DMS153 (cell line): ENCODE measurements at regions not wholly inside any gene's neighbourhood (a gene's known extent, or its start where the extent isn't known, plus 50 kb on each side); places are given as distances from the start of the nearest gene placed in this dataset.
A peak's percentile ranks its signal among the peaks of the same experiment; 100 is the strongest.
"Not testable (repeated sequence)": the region's sequence is repeated elsewhere in the genome, so short reads cannot be mapped to it uniquely, and the experiment has no call there.

Source experiments
- DNase-seq: peaks from one replicate; lab custom pipeline; 2025; lab: John Stamatoyannopoulos, UW

DNA sequence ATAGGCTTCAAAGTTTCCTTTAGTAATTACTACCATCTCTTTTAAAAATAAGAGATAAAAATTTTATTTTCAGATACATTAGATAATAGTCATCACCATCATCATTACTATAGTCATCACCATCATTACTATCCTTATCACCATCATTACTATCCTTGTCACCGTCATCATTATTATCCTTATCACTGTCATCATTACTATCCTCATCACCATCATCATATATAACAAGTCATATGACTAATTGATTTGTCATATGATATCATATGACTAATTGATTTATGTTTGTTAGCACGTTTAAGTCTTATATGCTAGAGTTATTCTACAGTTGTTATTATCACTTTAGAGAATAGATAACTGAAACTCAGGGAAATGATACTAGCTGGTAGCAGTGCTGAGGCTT, 382.1 kb upstream of the CDH18 start:
- no peak for DNase-seq

DNA sequence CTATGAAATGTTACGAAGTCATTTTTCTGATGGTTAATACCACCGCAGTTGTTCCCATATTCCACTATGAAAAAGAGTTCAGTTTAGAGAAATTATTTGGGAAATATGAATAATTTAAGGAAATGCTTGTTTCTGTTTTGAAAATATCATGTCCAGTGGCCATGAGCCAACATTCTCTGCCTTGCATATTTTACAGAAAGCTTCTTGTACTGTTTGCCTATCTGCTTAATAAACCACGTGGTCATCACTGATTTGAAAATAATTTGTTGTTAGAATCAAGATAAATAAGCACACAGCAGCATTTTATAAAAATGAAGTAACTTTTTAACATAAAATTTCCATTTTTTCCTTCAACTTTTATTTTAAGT, 381.5 kb upstream of the CDH18 start:
- DNase-seq, result no peak

DNA sequence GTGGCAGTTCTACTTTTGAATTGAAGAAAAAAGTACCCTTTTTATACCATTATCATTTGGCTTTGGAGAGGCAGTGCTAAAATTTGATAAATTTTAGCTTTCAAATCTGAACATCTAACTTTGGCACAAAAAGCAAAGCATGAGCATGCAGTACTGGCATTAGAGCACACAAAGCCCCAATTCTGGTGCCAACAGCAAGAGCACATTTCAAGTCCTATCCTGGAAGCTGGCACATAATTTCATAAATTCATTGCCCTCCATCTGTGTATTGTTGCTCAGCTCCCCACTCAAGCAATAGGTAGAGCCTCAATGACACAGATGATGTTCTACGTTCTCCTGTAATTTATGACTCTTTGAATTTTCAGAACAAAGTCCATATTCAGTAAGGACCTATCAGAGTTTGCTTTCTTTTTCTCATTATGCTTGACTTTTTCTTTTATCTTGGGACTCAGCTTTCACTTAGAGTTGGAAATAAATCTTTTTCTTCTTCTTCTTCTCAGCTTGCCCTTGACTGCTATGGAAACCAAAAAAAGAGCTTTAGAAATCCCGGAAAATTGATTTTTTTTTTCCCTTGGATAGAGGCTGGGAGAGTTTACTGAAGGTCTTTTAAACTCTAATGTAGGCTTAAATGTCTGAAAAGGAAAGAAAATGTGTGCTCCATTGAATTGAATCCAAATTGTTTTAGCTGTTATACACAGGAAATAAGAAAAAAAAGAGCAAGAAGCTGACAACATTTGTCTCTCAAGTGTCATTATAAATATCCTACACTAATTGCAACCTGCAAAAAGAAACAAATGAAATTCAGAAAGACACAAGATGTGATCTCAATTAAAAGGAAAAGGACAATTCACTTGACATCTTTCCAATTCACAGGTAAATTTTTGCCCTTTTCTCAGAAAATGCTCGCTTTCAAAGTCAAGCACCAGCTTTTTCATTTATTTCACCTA, 380.8 kb upstream of the CDH18 start:
- DNase-seq, result no peak

DNA sequence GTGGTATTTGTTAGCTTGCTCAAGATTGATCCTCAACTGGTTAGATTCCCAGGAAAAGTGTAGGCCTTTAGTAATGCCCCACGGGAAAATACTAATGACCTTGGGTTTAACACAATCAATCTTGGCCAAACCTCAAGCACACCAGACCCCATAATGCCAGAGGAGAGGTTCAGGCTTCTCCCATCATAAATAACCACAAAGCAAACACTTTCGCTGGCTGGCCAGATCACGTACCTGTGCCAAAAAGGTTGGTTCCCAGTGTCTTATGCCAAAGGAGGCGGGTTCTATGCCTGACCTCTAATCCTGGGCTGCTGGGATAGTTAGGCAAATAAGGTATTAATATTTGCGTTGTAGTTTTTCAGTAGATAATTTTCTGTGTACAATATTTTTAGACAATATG, 379.2 kb upstream of the CDH18 start:
- DNase-seq, result peak; percentile 34

DNA sequence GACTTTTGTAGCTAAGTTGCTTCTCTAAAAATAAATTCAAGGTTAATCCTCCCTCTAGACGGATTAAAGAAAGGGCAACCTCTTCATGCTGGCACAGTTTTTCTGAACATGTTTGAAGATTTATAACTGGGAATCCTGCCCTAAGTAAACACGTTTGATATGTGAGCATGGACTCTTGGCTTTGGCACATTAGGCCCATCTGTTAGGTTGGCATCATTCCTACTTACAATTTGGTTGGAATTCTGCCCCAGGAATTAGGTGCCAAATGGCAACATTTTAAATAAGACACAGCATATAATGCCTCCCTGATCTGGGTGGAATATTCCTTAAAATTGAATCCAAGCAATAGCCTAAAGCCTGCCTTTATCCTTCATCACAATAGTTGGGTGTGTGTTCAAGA, 372.3 kb upstream of the CDH18 start:
- DNase-seq, result no peak

DNA sequence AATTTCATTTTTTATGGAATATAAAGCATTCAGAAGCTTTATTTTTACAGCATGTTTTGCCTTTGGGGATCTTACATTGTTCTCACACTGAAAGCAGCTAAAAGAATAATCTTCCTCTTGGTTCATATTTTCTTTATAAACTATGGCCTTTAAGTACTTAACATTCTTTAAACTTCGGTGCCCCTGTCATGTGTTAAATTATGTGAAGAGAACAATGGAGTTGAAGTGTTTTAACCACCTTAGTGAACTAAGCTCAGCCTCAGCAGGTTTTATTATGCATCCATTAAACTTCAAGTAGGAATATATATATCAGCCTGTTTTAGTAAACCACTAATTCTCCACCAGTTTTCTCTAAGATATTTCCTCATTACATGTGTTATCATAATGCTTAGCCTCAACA, 371.4 kb upstream of the CDH18 start:
- DNase-seq, result no peak

DNA sequence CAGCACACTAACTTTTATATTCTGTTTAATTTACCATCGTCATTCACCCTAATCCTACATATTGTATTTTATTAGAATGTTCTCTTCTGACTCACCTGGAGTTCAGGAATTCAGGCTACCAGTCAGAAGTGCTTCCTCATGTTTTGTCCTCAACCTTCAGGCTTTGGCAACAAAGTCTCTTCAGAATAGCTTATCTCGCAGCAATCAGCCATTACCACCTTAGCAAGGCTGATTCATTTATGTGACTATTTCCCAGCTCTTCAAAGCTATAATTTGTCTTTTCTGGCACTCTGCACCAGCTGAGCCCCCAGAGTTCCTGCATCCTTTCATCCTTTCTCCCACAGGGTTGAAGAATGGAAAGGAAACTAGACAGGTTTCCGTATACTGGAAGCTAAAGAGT, 365.5 kb upstream of the CDH18 start:
- no peak for DNase-seq

DNA sequence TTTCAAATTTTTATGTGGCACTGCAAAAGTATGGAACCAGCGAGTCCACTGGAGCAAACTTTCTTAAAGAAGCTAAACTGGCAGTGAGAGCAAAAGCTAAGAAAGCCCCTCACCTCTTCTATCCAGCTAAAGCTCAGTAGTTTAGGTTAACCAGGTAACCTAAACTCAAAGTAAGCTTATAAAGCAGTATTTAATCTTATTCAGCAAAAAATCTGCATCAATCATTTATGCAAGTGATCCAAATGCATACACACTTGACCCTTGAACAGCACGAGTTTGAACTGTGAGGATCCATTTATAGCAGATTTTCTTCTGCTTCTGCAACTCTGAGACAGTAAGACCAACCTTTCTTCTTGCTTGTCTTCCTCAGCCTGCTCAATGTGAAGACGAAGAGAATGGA, 363.8 kb upstream of the CDH18 start:
- no peak for DNase-seq

DNA sequence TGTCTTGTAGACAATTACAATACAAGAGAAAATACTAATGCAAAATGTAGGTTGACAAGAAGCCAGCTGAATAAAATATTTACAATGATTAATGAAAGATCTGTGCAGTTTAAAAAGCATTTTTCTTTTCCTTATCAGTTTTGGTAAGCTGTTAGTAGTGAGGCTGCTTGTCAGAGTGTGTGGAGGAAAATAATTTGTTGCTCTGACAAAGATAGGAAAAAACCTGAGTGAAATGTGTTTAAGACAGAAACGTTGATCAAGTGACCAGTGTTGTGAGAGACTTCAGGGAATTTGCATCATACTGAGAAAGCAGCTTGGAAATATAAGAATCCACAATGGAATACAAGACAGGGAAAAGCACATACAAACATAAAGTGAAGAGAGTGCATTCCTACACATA, 360.3 kb upstream of the CDH18 start:
- no peak for DNase-seq

DNA sequence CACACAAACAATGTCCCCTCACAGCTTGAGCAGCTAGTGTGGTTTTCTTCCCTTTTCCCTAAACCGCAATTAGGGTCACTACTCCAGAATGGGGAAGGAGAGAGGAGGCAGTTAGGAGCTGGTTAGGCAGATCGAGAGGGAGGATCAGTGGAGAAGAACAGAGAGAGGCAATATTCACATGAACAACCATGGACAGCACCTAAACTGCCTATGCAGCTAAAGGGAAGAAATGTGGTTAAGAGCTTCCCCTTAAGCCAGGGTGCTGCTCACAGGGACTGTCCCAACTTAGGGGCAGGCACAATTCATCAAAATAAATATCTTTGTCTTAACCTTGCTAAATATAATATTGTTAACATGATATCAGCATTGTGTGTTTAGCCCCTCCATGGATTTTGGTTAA, 359.3 kb upstream of the CDH18 start:
- no peak for DNase-seq

DNA sequence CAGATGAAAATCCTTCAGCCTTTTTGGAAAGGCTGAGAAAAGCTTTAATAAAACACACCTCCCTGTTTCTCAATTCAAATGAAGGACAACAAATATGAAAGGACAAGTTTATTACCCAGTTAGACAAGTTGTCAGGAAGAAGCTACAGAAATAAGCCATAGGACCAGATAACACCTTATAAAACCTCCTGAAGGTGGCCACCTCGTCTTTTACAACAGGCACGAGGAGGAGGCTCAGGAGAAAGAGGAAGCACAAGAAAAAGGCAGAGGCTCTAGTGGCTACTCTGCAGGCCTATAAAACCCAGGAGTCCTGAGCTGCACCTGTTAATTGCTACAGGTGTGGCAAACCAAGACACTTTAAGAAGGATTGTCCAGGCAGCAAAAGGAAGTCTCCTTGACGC, 352.1 kb upstream of the CDH18 start:
- no peak for DNase-seq

DNA sequence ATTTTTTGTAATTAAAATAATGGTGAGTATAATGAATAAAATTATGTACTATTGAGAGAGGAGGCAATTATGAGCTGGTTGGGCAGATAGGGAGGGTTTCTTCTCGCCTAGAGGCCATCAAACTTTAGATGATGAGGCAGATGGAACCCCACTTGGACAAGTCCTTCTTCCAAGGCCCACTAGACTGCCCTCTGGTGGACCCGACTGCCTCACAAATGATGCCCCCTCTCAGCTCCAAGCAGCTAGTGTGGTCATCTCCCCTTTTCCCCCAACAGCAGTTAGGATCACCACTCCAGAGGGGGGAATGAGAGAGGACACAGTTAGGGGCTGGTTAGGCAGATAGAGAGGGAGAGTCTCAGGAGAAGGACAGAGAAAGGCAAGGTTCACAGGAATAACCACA, 348.0 kb upstream of the CDH18 start:
- DNase-seq, result no peak

DNA sequence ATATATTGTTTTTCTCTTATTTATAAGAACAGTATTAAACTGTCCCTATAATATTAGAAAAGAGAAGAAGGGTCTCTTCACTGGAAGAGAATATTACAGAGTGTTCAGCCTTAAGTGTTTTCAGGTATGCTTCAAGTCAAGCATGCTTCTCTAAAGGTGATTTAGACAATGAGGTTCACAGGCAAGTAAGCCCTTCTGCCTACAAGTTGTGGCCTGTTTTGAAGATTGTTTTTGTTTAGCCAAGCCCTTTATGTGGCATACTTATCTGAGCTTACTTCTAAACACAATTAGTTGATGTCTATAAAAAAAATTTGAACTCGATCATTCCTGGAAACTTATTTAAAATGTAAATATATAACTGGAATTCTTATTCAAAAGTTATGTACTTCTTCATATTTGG, 343.8 kb upstream of the CDH18 start:
- DNase-seq, result no peak

DNA sequence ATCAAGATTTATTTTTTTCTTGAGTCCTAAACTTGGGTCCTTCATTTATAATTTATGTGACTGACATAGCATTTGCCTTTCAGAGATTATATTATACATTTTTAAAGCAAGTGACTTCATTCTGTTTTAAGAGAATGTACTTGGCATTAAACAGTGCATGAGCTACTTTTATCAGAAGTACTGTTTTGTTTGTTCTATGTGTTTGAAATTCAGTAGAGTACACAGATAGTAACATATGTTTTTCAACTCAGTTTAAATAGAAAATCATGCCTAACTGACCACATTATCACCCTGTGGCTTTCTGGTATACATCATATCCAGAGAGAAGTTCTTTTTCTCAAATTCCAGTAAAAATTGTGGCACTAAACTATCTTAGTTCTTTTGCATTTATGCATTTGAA, 335.3 kb upstream of the CDH18 start:
- no peak for DNase-seq

DNA sequence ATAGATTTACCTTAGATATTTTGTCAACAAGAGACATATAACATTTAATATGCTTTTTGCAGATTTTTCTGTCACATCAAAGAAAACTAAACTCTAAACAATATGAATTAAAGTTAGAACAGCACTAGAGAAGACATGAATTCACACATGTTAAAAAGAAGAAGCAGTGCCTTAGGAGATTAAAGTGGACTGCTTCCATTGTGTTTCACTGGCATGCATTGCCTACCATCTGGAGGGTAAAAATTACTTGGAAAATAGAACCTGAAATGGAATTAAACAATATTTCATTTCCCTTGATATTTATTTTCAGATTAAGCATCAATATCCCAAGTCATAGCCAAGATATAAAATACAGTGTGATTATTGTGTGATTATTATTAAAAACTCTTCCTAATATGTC, 319.4 kb upstream of the CDH18 start:
- DNase-seq, result no peak

DNA sequence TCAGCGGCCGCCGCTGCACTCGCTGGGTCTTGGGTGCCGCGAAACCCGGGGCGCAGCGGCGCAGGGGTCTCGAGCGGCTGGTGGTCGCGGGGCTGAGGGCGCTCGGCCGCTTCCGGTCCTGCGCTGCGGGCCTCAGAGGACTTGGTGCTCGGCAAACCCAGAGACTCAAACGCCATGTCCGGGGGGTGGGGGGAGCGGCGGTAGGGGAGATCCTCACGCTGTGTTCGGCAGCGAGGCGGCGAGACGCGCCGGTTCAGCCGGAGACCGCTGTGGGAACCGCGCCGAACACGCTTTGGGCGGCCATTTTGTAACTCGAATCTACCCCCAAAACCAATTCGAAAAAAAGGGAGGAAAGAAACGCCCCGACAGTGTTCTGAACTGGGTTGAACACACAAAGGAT, 317.5 kb upstream of the CDH18 start:
- no peak for DNase-seq

DNA sequence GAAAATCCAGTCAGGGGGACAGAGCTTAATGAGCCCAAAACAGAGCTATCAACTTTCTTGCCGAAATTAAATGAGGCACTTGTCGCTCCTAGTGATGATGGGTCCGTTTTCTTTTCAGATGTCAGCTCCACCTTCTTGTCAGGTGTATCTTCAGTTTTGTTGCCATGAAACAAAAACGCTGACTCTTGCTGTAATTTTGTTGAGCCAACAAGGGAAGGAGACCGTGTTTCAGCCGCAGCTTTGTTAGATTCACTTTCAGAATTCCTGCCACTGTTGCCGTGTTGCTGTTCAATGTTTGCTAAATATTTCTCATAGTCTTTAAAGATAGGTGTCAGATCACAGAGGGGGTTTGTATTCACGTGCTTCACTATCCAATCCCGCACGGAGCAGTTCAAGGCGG, 316.6 kb upstream of the CDH18 start:
- not testable (repeated sequence) for DNase-seq

DNA sequence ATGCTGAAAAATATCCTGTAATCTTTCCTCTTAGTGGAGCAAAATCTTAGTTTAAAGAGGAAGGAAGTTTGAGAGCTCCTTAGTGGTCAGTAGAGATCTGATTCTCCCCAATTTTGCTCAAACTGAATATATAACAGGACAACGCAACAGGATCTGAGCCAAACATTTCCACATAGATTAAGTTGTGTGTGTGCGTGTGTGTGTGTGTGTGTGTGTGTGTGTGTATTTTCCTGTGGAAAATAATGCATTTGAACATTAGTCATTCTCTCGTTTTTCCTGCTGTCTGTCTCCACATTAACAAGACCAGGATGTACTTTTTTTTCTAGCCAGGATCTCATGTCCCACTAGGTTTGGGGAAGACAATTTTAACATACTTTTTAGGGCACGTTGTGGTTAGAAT, 312.1 kb upstream of the CDH18 start:
- no peak for DNase-seq

DNA sequence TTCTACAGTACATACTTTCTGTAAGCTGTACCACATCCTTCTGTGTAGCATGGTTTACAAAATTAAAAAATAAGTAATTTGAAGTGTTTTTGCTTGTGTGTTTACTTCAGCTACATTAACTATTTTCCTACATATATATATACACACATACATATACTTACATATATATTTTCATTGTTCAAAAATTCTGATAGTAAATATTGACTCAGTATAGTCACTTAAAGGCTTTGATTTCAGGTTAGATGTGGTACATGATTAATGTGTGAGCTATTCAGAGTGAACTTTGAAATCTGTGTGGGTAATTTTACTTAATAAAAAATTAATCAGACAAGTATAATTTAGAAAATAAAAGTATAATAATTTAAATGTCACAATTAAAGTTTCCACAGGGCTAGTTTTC, 306.7 kb upstream of the CDH18 start:
- no peak for DNase-seq

DNA sequence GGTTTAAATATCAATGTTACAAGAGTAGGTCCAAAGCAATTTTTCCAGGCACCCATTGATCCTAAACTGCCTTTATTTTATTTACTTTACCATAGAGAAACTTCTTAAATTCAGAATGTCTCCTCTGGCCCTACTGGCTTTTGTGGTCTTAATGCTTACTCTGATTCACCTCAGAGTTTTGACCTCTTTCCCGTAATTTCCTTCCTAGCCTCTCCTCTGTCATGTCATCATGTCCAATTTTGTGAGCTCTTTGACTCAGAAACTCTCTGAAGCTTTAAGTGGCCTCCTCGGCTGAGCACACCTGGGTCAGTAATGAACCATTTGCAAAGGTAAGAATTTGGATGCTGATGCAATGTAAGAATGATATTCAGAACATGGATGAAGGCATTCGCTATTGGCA, 303.8 kb upstream of the CDH18 start:
- no peak for DNase-seq

DNA sequence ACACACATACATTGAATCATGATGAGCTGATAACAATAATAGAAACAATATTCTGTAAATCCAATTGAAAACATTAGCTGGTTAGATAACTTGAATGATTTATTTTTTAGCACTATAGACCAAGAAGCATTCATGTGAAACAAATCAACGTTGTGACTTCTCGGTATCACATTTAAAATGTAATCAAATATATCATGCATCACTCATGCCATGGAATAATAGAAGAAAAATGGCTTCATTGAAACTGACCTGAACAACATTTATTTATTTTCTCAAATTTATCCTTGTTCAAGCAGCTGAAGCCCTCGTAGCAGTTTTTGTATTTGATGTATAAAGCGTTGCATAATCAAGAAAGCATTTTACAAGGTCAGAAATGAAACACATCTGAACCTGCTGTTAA, 299.6 kb upstream of the CDH18 start:
- no peak for DNase-seq

DNA sequence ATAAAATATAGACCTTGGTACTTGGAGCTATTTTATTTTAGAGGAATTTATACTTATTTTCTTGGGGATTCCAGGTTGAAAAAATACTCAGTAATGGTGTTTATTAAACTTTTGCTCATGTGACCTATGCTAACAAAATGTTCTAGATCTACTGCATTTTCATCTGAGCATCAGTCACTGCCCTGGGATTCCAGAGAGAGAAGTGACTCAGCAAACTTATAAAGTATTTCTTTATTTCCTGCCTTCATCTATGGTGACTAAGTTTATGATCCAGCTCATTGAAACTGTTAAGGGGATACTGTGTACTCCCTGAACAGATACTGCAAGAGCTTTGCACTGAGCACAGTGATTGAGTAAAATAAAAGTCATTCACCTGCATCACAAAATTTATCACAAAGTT, 298.5 kb upstream of the CDH18 start:
- DNase-seq, result no peak

DNA sequence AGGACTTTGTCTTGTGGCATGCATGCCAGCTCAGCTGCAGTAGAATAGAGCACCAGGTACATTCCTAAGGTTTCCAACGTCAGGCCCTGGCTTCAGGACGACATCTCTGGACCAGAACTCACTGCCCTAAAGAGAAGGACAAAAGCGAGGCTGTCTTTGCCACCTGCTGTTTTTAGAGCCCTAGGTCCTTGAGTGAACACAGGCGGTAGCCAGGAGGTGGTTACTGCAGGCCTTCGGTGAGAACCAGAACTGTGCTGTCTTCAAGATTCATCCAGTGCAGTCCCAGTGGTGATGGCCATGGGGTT, 288.9 kb upstream of the CDH18 start:
- no peak for DNase-seq
